GM18867 (cell line): ENCODE measurements at regions not wholly inside any gene's neighbourhood (a gene's known extent, or its start where the extent isn't known, plus 50 kb on each side); places are given as distances from the start of the nearest gene placed in this dataset.
"Not testable (repeated sequence)": the region's sequence is repeated elsewhere in the genome, so short reads cannot be mapped to it uniquely, and the experiment has no call there.

ENCODE experiments used
- ATAC-seq: cut with Tn5 transposase; IDR thresholded peaks from one replicate; pipeline ENCODE4 v1.9.1; 2021; ENCODE audit warnings: mild to moderate bottlenecking, moderate library complexity; ENCODE audit not compliant: unreplicated experiment

DNA sequence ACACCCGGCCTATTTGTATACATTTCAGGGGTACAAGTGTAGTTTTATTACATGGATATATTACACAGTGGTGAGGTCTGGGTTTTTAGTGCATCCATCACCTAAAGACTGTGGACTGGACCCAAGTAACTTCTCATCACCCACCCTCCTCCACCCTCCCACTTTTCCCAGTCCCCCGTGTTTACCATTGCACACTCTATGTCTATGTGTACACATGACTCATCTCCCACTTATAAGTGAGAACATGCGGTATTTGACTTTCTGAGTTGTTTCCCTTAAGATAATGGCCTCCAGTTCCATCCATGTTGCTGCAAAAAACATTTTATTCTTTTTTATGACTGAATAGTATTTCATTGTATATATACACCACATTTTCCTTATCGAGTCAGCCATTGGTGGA, 98.9 kb upstream of the WAC start:
- ATAC-seq: no peak

DNA sequence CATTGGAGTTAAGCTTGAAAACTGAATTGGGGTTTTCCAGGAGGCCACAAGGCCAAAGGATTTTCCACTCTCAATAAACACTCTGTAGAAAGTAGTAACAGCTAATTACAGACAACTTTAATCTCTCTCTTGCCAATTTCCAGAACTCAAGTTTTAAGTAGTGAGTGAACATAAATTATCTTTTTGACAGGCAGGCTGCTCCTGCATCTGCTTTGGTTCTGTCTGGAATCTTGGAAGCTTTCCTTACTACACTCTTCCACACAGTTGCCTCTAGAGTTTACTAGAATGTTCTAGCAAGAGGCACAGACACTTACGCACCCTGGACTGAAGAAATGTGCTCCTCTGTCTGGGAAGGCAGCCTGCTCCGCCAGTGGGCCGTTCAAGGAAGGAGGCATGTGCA, 90.5 kb upstream of the WAC start:
- no peak for ATAC-seq

DNA sequence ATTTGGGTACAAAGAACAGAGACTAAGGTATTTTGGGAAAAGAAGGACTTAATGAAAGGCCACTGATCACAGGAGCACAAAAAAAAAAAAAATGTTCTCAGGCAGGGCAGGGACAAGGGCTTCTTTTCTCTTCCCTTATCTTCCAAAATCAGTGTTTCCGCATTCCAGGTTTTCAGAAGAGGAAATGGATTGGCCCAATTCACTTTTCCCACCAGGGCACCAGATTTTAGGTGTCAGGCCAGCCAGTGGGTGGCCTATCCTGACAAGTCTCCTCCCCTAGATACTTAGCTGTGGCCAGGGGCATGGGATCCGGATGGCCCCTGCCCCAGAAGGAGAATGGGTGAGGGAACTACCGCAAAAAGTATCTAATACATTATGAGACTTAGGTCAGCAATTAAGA, 88.9 kb upstream of the WAC start:
- no peak for ATAC-seq

DNA sequence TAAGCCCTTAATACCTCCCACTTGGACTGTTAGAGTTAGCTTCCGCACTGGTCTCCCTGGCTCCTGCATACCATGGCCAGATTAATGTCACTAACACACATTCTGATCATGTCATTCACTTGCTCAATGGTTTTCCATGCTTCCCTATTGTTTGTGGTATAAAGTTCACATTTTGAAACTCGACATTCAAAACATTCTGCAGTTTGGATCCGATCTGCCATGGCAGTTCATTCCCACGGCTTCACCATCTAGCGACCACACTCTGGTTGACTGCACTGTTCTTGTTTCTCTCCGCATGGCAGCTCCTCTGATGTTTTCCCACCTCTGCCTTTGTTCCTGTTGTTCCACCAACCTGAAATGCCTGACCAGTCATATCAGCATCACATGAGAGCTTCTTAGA, 87.4 kb upstream of the WAC start:
- no peak for ATAC-seq

DNA sequence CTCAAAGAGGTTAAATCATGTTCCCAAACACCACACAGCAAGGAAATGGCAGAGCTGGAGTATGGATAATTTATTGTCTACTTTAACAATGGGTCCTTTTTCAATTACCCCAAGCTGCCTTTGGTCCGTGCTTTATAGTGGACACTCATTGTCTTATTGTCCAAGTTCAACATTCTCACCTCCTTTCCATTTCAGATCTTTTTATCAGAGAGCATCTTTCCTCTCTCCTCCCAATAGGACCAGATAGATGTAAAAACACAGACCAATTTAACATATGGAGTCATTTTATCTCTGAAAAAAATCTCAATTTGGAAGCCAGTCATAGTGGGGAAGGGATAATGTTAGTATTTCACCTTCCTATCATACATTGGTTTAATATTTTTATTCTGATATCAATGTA, 83.5 kb upstream of the WAC start:
- no peak for ATAC-seq

DNA sequence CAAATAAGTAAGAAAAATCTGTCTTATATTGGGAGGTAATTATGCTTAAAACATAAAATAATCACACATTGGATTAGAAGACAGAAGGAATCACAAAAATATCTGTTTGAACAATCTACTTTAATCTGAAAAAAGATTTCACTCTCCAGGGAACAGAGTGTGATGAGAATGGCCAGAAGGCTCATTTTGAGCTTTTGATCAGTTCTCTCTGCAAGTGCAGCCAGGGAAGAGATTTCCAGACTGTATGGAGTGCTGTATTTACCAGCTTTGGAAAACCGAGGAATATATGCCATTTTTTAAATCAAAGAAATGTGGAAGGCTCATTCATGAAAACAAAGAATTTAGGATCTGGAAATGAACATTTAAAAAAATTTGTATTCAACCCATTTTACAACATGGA, 83.0 kb upstream of the WAC start:
- no peak for ATAC-seq

DNA sequence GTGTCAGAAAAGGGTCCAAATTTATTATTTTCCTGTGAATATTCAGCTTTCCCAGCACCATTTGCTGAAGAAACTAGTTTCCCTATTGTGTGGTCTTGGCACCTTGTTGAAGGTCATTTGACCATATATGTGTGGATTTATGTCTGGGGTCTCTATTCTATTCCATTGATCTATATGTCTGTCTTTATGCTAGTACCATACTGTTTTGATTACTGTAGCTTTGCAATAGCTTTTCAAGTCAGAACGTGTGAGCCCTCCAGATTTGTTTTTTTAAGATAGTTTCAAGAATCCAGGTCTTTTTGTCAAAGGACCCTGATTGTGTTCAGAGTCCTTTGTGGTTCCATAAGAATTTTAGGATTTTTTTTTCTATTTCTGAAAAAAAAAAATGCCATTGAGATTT, 79.0 kb upstream of the WAC start:
- no peak for ATAC-seq

DNA sequence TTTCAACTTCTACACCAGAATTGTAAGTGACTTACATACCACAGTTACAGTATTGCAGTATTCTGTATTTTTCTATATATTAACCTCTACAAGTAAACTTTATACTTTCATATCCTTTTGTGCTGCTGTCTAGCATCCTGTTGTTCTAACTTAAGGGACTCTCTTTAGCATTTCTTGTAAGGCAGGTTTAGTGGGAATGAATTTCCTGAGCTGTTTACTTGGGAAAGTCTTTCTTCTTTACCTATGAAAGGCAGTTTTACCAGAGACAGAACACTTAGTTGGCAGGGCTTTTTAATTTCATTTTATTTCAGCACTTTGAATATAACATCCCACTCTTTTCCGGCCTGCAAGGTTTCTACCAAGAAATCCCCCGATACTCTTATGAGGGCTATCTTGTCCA, 75.8 kb upstream of the WAC start:
- ATAC-seq: no peak

DNA sequence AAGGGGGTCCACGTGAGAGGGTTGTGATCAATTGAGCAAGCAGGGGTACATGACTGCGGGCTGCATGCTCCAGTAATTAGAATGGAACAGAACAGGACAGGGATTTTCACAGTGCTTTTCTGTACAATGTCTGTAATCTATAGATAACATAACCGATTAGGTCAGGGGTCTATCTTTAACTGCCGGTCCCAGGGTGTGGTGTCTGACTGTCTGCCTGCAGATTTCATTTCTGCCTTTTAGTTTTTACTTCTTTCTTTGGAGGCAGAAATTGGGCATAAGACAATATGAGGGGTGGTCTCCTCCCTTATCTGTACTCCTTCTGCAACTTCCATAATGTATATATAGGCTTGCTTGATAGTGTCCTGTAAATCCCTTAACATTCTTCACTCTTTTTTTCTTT, 75.0 kb upstream of the WAC start:
- not testable (repeated sequence) for ATAC-seq

DNA sequence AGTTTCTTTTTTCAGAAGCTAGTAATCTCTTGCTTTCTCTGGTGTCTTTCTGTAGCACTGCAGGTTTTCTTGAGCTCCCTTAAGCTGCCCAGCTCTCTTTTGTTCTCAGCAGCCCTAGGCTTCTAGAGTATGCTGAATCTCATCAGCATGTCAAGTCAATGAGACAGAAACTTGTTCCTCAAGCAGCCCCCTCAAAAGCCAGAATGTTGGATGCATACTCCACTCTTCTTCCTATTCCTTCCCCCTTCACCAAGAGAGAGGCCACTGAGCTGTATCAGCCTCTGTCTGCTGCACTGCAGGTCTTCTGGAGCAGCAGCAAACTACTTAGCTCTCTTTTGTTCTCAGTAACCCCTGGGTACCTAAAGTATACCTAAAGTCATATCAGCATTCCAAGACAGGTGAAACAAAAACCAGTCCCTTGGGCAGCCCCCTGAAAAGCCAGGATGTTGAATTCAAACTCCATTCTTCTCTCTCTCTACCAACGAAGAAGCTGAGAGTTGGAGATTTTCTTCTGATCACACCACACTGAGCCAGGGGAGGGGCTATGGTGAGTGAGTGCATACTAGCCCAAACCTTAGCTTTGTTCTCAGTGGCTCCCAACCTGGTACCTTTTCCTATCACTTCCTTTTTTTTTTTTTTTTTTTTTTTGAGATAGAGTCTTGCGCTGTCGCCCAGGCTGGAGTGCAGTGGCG, 73.3 kb upstream of the WAC start:
- ATAC-seq: no peak

DNA sequence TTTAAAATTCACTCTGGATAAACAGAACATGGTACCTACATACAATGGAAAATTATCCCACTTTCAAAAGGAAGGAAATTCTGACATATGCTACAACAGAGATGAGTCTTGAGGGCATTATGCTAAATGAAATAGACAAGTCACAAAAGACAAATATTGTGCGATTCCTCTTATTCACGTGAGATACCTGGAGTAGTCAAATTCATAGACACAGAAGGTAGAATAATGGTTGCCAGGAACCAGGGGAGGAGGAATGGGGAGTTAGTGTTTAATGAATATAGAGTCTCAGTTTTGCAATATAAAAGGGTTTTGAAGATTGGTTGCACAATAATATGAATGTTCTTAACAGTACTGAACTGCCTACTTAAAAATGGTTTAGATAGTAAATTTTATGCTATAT, 69.8 kb upstream of the WAC start:
- ATAC-seq: no peak

DNA sequence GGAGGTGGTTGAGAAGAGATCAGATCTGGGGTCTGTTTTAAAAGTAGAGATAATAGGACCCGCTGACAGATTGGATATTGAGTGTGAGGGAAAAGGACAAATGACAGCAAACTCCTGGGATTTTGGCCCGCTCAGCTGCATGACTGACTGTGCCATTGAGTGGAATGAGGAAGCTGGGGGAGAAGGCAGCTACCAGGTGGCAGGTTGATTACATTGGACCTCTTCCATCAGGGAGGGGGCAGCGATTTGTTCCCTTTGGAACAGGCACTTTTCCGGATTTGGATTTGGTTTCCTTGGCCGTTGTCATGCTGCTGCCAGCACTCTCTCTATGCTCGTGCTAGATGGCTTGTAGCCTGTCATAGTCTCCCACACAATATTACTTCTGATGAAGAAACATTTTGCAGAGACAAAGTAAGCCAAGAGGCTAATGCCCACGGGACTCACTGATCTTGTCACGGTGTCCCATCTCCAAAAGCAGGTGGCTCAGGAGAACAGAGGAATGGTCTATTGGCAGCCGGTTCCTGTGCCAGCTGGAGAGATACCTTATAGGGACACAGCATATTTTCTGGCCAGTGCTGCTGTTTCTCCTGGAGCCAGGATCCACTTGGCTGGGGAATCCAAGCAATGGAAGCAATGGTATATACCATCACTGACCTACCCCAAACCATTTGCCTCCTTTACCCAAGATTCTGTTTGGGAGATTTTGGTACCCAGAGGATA, 69.1 kb upstream of the WAC start:
- ATAC-seq: no peak

DNA sequence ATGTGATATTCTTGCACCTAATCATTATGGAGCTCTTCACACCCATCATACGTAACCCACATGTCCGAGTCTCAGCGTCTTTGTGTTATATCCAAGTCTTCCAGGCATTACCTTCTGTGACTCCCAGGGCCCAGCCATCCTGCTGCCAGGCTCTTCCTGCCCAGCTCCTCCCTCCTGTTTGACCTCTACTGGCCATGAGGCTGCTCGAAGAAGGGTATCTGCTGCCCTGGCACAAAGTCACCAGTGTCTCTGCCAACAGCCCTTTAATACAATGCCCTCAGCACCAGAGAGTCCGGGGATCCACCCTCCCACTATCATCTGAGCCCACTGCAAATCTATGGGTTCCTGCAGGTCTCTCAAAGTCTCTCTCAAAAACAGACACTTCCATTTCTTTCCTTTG, 65.3 kb upstream of the WAC start:
- ATAC-seq: no peak

DNA sequence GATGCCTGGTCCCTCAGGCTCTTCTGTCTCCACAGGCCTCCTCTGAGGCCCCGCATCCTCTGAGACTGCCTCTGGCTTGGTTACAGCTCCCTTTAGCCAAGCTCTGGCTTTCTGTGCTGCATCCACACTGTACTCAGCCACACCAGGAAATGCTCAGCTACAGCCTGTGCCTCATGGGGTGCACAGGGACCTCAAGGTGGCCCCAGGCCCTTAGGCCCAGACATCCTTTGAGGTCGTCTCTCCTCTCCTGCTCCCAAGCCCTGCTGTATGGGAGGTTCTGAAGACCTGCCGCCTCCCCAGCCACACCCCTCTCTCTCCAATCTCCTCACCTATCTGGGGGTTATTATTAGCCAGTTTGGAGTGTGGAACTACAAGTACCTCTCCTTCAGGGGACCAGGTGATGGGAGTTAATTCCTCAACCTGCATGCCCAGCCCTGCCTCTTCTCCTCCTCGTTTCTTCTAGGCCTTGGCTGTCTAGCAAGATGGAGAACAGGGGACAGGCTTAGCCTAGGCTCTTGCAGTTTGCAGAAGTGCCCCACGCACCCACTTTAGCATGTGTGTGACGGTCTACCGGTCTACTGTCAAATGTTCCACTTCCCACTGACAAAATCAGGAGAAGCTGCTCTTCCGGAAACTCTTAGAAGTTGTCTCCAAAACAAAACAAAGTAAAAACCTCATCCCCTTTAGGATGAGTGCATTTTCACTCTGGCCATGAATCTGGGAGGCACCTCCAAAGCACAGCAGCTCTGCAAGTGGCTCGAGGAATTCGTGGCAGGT, 64.0 kb upstream of the WAC start:
- ATAC-seq: no peak

DNA sequence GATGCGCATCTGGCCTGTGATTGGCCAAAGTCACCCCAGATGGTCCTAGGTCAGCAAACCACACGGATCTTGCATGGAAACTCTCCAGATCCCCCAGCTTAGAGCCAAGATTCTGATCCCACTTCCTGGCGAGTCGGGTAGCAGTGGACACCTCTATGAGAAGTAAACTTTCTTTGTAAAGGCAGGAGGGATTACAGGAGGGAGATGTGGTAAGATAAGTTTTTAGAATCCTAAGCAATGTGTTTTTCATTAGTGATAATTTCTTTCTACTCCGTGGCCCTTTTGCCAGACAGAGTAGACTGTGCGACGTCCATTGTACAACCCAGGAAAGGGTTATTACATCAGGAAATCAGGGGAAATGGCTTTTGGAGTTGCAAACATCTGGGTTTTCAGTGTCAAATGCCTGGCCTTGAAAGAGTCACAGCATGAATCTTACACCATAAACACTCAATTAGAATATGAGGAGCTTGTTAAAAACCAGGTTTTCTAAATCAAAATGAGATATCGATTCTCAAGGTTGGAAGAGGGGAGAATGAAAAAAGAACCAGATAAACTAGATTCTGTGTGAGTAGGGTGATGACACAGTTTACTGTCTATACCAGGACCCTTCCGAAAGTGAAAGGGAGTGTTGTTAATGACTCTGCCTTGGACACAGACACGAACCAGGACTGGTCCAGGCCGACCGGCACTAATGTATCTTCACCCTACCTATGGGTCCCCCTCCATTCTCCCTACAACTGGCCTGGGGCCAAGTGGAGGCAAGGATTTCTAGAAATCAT, 61.9 kb upstream of the WAC start:
- no peak for ATAC-seq

DNA sequence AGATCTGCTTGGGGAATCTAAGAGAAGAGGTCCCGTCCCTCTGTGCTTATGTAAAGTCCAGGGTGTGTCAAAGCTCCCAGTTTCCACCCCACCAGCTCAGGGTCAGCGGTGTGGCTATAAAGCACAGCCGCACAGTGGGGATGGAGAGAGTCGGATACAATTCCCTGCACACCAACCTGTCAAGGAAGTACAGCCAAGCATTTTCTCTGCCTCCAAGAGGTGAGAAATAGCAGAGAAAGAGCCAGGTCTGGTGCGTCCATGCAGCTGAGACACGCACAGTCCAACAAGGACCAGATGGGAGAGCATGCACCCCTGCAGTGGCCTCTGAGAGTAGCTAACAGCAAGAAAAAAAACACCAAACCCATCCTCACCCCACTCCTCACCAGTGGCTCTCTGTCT, 61.3 kb upstream of the WAC start:
- ATAC-seq: no peak

DNA sequence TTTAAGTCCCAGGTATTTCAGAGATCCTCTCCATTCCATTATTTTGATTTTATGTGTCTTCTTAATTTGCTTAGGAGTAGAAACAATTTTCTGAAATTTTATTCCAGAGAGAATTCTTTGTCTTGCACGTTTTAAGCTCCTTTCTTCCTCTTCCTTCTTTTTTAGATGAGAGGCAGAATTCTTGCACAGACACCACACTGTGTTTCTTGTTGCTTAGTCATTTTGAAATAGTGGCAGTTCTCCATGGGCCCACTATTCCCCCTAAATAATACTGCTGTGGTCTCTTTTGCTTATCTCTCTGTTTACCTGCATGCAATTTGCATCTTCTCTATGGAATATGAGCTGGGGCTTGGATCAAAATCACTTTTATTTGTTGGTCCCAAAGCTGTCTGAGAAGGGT, 54.3 kb upstream of the WAC start:
- no peak for ATAC-seq

DNA sequence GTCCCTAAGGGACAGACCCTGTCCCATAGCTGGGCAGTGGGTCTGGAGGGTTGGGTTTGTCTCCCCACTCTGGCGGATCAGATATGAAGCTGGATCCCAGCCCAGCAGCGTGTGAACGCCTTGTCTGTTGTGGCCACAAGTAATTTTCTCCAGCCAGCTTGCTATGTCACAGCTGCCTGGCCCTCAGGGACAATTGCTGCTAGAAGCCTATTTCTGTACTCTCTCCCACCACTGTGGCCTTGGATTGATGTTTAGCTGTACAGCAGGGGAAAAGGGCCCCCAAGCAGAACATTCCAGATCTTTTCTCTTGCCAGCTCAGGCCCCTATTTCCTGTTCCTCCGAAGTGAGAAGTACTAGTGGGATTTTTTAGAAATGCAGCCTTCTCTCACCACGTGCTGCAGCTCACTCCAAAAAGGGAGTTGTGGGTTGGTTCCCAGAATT, 53.5 kb upstream of the WAC start:
- ATAC-seq: no peak

DNA sequence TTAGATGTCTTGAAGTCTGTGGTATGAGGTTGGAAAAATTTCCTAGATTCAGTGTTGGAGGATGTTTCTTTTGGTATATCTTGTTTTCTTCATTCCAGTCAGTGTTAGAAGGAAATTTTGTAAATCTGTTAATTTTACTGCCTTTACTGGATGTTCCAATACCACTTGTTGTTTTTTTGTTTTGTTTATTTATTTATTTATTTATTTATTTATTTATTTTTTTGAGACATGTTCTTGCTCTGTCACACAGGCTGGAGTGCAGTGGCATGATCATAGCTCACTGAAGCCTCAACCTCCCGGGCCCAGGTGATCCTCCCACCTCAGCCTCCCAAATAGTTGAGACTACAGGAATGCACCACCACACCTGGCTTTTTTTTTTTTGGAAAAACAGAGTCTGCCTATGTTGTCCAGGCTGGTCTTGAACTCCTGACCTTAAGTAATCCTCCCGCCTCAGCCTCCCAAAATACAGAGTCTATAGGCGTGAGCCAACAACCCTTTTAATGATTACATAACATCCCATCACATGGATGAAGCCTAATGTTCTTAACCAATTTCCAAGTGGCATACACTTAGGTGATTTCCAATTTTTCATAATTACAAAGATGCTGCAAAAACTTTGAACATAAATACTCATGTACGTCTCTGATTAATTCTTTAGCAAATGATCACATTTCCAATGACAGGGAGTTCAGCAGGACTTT, 52.8 kb upstream of the WAC start:
- no peak for ATAC-seq

DNA sequence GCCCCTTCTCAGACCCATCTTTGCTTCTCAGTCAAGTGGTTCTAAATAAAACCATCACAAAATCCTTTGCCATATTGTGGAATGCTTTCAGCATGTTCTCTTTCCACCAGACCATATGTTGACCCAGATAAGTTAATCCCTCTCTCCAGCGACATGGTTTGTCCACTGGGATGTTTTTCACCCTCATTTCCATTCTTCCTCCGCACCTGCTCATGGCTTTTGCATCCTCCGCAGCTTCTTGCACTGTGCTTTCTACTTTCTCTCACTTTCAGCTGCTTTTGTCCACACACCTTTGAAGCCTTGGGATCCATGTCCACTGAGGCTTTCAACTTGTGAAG, 52.3 kb upstream of the WAC start:
- ATAC-seq: no peak

DNA sequence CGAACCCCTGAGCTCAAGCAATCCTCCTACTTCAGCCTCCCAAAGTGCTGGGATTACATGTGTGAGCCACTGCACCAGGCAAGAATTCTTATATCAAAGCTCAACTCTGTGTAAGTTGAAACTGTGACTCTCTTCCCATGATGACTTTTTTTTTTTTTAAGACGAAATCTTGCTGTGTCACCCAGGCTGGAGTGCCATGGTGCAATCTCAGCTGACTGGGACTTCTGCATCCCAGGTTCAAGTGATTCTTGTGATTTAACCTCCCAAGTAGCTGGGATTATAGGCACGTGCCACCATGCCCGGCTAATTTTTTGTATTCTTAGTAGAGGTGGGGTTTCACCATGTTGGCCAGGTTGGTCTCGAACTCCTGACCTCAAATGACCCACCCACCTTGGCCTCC, 51.6 kb upstream of the WAC start:
- not testable (repeated sequence) for ATAC-seq
